HEK293 (cell line): ENCODE measurements at regions not wholly inside any gene's neighbourhood (a gene's known extent, or its start where the extent isn't known, plus 50 kb on each side); places are given as distances from the start of the nearest gene placed in this dataset.

Experiments used
- CTCF ChIA-PET: fragments of 350-600 bp; formaldehyde crosslinking; extraction: SDS; loops from one replicate; lab custom pipeline; 2021; ENCODE audit warnings: antibody characterized with exemption; lab: Yijun Ruan, JAX
- POLR2A ChIA-PET: fragments of 300-600 bp; formaldehyde crosslinking; extraction: SDS; loops from one replicate; lab custom pipeline; 2020; ENCODE audit warnings: antibody characterized with exemption, inconsistent platforms; lab: Yijun Ruan, JAX
- H3K27ac ChIP-seq: fragments of 200-500 bp; sonication (Bioruptor generic); 2 replicates; pipeline ENCODE4 v1.5.1; 2014; ENCODE audit warnings: low read depth, low read length, control low read depth, inconsistent platforms; ENCODE audit errors: extremely low read depth
- H3K36me3 ChIP-seq, 2 experiments: fragments of 200-500 bp in 1 of 2; sonication (Bioruptor generic) in 1 of 2; 1 replicate in 1 of 2; 2 replicates in 1 of 2; pipeline ENCODE4 v1.5.1; 2014 to 2017; ENCODE audit warnings: inconsistent platforms in 2 of 2, low read length in 2 of 2; ENCODE audit not compliant: control insufficient read depth in 2 of 2, insufficient read depth in 1 of 2
- H3K4me1 ChIP-seq: fragments of 200-500 bp; sonication (Bioruptor generic); 2 replicates; pipeline ENCODE4 v1.5.1; 2014; ENCODE audit warnings: mild to moderate bottlenecking, low read length, inconsistent platforms; ENCODE audit not compliant: control insufficient read depth, insufficient read depth
- H3K4me3 ChIP-seq: 2 replicates; pipeline ENCODE4 v1.5.1; 2011; ENCODE audit warnings: low read depth, mild to moderate bottlenecking, control low read depth, low read length, moderate library complexity
- H3K9me3 ChIP-seq: fragments of 200-500 bp; sonication (Bioruptor generic); 2 replicates; pipeline ENCODE4 v1.5.1; 2014; ENCODE audit warnings: low read depth, low read length, inconsistent platforms; ENCODE audit not compliant: control insufficient read depth, insufficient read depth
- GLI2 ChIP-seq: fragments of 450-650 bp; formaldehyde crosslinking; IDR thresholded peaks from 2 replicates; pipeline ENCODE4; 2017; ENCODE audit warnings: missing biosample characterization, missing genetic modification characterization, low read depth, borderline replicate concordance
- HOXD13 ChIP-seq: sonication (generic); formaldehyde crosslinking; IDR thresholded peaks from 2 replicates; pipeline ENCODE4 v1.8.0; 2022; ENCODE audit warnings: missing genetic modification reagents, borderline replicate concordance
- OVOL3 ChIP-seq: fragments of 450-650 bp; formaldehyde crosslinking; IDR thresholded peaks from 2 replicates; pipeline ENCODE4 v1.5.1; 2016; ENCODE audit warnings: missing biosample characterization, missing genetic modification characterization
- PRDM10 ChIP-seq: fragments of 450-650 bp; formaldehyde crosslinking; IDR thresholded peaks from 2 replicates; pipeline ENCODE4 v1.5.1; 2016; ENCODE audit warnings: missing biosample characterization, missing genetic modification characterization
- REPIN1 ChIP-seq: fragments of 450-650 bp; formaldehyde crosslinking; IDR thresholded peaks from 2 replicates; pipeline ENCODE4 v1.5.1; 2017; ENCODE audit warnings: missing biosample characterization, missing genetic modification characterization, low read depth
- SETDB1 ChIP-seq: IDR thresholded peaks from one replicate; pipeline ENCODE4 v1.6.1; 2017; ENCODE audit warnings: mild to moderate bottlenecking, low read length, moderate library complexity, mixed read lengths; ENCODE audit not compliant: insufficient read length
- SP2 ChIP-seq: fragments of 450-650 bp; formaldehyde crosslinking; IDR thresholded peaks from 2 replicates; pipeline ENCODE4 v1.5.1; 2016; ENCODE audit warnings: missing biosample characterization, missing genetic modification characterization
- SP7 ChIP-seq: fragments of 450-650 bp; formaldehyde crosslinking; IDR thresholded peaks from 2 replicates; pipeline ENCODE4 v1.5.1; 2016; ENCODE audit warnings: missing biosample characterization, missing genetic modification characterization
- WT1 ChIP-seq: fragments of 450-650 bp; formaldehyde crosslinking; IDR thresholded peaks from 2 replicates; pipeline ENCODE4 v1.5.1; 2016; ENCODE audit warnings: missing biosample characterization, missing genetic modification characterization
- ZBTB48 ChIP-seq: fragments of 450-650 bp; formaldehyde crosslinking; IDR thresholded peaks from 2 replicates; pipeline ENCODE4 v1.5.1; 2016; ENCODE audit warnings: missing biosample characterization, missing genetic modification characterization
- ZFP41 ChIP-seq: fragments of 450-650 bp; formaldehyde crosslinking; IDR thresholded peaks from 2 replicates; pipeline ENCODE4 v1.5.1; 2016; ENCODE audit warnings: missing biosample characterization, missing genetic modification characterization, borderline replicate concordance
- ZFP69B ChIP-seq: fragments of 450-650 bp; formaldehyde crosslinking; IDR thresholded peaks from 2 replicates; pipeline ENCODE4 v1.5.1; 2016; ENCODE audit warnings: missing biosample characterization, missing genetic modification characterization
- ZNF138 ChIP-seq: fragments of 450-650 bp; formaldehyde crosslinking; IDR thresholded peaks from 2 replicates; pipeline ENCODE4 v1.5.1; 2016; ENCODE audit warnings: missing biosample characterization, missing genetic modification characterization, borderline replicate concordance
- ZNF16 ChIP-seq: fragments of 450-650 bp; formaldehyde crosslinking; IDR thresholded peaks from 2 replicates; pipeline ENCODE4 v1.5.1; 2016; ENCODE audit warnings: low read depth, missing biosample characterization, missing genetic modification characterization
- ZNF23 ChIP-seq: fragments of 450-650 bp; formaldehyde crosslinking; IDR thresholded peaks from 2 replicates; pipeline ENCODE4 v1.5.1; 2016; ENCODE audit warnings: missing biosample characterization, missing genetic modification characterization, borderline replicate concordance
- ZNF266 ChIP-seq: fragments of 450-650 bp; formaldehyde crosslinking; IDR thresholded peaks from 2 replicates; pipeline ENCODE4 v1.5.1; 2016; ENCODE audit warnings: missing biosample characterization, missing genetic modification characterization, low read depth
- ZNF366 ChIP-seq: fragments of 450-650 bp; formaldehyde crosslinking; conservative IDR thresholded peaks from 2 replicates; pipeline ENCODE4 v1.5.1; 2016; ENCODE audit warnings: missing biosample characterization, missing genetic modification characterization
- ZNF404 ChIP-seq: fragments of 450-650 bp; formaldehyde crosslinking; IDR thresholded peaks from 2 replicates; pipeline ENCODE4 v1.5.1; 2017; ENCODE audit warnings: missing biosample characterization, missing genetic modification characterization
- ZNF521 ChIP-seq: fragments of 450-650 bp; formaldehyde crosslinking; IDR thresholded peaks from 2 replicates; pipeline ENCODE4 v1.5.1; 2017; ENCODE audit warnings: missing biosample characterization, mild to moderate bottlenecking, missing genetic modification characterization
- ZXDB ChIP-seq: fragments of 450-650 bp; formaldehyde crosslinking; IDR thresholded peaks from 2 replicates; pipeline ENCODE4 v1.5.1; 2016; ENCODE audit warnings: missing biosample characterization, missing genetic modification characterization
- TF ChIP-seq, protein P1 (sequence below): fragments of 450-650 bp; formaldehyde crosslinking; IDR thresholded peaks from 2 replicates; pipeline ENCODE4 v1.5.1; 2016; ENCODE audit warnings: missing biosample characterization, missing genetic modification characterization
- TF ChIP-seq, protein P2 (sequence below): fragments of 450-650 bp; formaldehyde crosslinking; IDR thresholded peaks from 2 replicates; pipeline ENCODE4 v1.5.1; 2016; ENCODE audit warnings: missing biosample characterization, missing genetic modification characterization
- TF ChIP-seq, protein P3 (sequence below): fragments of 450-650 bp; formaldehyde crosslinking; IDR thresholded peaks from 2 replicates; pipeline ENCODE4 v1.5.1; 2016; ENCODE audit warnings: missing biosample characterization, missing genetic modification characterization, low read depth

DNA sequence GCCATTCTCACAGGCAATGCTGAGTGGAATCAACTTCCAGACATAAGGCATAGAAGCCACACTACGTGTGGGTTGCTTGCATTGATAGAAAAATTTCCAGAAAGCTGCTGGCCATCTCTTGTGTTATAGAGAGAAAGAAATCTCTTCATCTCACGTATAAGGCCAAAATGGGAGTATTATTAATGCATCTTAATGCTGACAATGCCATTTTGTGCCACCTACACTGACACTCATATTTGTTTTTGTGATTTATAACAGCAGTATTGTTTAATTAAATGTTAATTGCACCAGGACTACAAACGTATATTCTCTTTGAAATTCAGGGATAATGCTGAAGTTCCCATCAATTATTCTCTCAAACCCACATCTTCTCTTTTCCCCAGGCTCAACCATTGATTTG, 56.1 kb upstream of the TMEM132D start:
- no peaks in the 10 kb centered on the region for H3K4me1 ChIP-seq
- ChIA-PET POLR2A (no interaction called here), CTCF (no interaction called here)
- H3K4me3 ChIP-seq, result no peak overlapping the region
- TF ChIP-seq REPIN1 (tag by site-specific recombination) (no peak), WT1 (tag by site-specific recombination) (no peak), HOXD13 (CRISPR knock-in tag) (no peak), ZNF521 (tag by site-specific recombination) (no peak), ZNF138 (tag by site-specific recombination) (no peak), ZNF23 (tag by site-specific recombination) (no peak), ZFP41 (no peak), ZFP69B (tag by site-specific recombination) (no peak), ZNF404 (tag by site-specific recombination) (no peak)
- no peaks in the 10 kb centered on the region for H3K9me3 ChIP-seq
- no peaks in the 10 kb centered on the region for H3K36me3 ChIP-seq
- H3K27ac ChIP-seq, result no peak overlapping the region

GRCh38 chr12:129961091-129961490, 57.3 kb upstream of the TMEM132D start:
- TF ChIP-seq ZBTB48 (tag by site-specific recombination), result no peak
- TF ChIP-seq, protein P1, sequence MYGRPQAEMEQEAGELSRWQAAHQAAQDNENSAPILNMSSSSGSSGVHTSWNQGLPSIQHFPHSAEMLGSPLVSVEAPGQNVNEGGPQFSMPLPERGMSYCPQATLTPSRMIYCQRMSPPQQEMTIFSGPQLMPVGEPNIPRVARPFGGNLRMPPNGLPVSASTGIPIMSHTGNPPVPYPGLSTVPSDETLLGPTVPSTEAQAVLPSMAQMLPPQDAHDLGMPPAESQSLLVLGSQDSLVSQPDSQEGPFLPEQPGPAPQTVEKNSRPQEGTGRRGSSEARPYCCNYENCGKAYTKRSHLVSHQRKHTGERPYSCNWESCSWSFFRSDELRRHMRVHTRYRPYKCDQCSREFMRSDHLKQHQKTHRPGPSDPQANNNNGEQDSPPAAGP (tag by site-specific recombination), result no peak
- TF ChIP-seq PRDM10 (tag by site-specific recombination), result no peak
- no peak for TF ChIP-seq OVOL3
- TF ChIP-seq ZNF366, result no peak
- no peak for TF ChIP-seq SP2
- TF ChIP-seq ZNF266 (tag by site-specific recombination), result no peak
- TF ChIP-seq SP7 (tag by site-specific recombination), result no peak
- TF ChIP-seq, protein P2, sequence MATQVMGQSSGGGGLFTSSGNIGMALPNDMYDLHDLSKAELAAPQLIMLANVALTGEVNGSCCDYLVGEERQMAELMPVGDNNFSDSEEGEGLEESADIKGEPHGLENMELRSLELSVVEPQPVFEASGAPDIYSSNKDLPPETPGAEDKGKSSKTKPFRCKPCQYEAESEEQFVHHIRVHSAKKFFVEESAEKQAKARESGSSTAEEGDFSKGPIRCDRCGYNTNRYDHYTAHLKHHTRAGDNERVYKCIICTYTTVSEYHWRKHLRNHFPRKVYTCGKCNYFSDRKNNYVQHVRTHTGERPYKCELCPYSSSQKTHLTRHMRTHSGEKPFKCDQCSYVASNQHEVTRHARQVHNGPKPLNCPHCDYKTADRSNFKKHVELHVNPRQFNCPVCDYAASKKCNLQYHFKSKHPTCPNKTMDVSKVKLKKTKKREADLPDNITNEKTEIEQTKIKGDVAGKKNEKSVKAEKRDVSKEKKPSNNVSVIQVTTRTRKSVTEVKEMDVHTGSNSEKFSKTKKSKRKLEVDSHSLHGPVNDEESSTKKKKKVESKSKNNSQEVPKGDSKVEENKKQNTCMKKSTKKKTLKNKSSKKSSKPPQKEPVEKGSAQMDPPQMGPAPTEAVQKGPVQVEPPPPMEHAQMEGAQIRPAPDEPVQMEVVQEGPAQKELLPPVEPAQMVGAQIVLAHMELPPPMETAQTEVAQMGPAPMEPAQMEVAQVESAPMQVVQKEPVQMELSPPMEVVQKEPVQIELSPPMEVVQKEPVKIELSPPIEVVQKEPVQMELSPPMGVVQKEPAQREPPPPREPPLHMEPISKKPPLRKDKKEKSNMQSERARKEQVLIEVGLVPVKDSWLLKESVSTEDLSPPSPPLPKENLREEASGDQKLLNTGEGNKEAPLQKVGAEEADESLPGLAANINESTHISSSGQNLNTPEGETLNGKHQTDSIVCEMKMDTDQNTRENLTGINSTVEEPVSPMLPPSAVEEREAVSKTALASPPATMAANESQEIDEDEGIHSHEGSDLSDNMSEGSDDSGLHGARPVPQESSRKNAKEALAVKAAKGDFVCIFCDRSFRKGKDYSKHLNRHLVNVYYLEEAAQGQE (tag by site-specific recombination), result no peak
- no peak for TF ChIP-seq GLI2 (tag by site-specific recombination)
- no peak for TF ChIP-seq SETDB1
- TF ChIP-seq, protein P3, sequence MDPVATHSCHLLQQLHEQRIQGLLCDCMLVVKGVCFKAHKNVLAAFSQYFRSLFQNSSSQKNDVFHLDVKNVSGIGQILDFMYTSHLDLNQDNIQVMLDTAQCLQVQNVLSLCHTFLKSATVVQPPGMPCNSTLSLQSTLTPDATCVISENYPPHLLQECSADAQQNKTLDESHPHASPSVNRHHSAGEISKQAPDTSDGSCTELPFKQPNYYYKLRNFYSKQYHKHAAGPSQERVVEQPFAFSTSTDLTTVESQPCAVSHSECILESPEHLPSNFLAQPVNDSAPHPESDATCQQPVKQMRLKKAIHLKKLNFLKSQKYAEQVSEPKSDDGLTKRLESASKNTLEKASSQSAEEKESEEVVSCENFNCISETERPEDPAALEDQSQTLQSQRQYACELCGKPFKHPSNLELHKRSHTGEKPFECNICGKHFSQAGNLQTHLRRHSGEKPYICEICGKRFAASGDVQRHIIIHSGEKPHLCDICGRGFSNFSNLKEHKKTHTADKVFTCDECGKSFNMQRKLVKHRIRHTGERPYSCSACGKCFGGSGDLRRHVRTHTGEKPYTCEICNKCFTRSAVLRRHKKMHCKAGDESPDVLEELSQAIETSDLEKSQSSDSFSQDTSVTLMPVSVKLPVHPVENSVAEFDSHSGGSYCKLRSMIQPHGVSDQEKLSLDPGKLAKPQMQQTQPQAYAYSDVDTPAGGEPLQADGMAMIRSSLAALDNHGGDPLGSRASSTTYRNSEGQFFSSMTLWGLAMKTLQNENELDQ (tag by site-specific recombination), result no peak
- no peak for TF ChIP-seq ZXDB
- no peak for TF ChIP-seq ZNF16 (tag by site-specific recombination)
- Histone ChIP-seq H3K4me3 (no peak overlapping the region), H3K4me1 (no peaks in the 10 kb centered on the region), H3K36me3 (no peaks in the 10 kb centered on the region), H3K9me3 (no peaks in the 10 kb centered on the region), H3K27ac (no peak overlapping the region)
- POLR2A ChIA-PET, result no interaction called here
- CTCF ChIA-PET, result no interaction called here
